GM21367 (cell line): ENCODE measurements at regions not wholly inside any gene's neighbourhood (a gene's known extent, or its start where the extent isn't known, plus 50 kb on each side); places are given as distances from the start of the nearest gene placed in this dataset.
"Not testable (repeated sequence)": the region's sequence is repeated elsewhere in the genome, so short reads cannot be mapped to it uniquely, and the experiment has no call there.

Source experiments
- ATAC-seq: cut with Tn5 transposase; IDR thresholded peaks from one replicate; pipeline ENCODE4 v1.9.1; 2021; ENCODE audit not compliant: unreplicated experiment

- no peak for ATAC-seq
Observed at GRCh38 chr9:115764645-115765044, 388.9 kb upstream of the PAPPA start.

DNA sequence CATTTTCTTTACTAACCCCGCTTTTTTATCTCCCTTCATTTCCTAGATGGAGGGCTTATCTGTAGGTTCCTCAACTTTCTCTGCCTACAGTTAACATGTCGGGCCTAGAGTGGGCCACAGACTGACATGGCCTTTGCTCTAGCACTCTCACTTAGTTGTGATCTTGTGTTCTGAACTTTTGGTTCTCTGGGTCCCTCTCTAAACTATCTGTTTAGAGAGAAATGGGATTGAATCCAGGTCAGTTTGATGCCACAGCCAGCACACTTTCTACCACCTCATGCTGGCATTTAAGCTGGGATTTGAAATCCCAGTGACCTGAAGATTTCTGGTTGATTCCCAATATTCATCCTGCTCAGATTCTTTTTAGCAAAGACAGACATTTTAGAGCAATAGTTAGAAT lies 388.5 kb upstream of the PAPPA start:
- no peak for ATAC-seq

DNA sequence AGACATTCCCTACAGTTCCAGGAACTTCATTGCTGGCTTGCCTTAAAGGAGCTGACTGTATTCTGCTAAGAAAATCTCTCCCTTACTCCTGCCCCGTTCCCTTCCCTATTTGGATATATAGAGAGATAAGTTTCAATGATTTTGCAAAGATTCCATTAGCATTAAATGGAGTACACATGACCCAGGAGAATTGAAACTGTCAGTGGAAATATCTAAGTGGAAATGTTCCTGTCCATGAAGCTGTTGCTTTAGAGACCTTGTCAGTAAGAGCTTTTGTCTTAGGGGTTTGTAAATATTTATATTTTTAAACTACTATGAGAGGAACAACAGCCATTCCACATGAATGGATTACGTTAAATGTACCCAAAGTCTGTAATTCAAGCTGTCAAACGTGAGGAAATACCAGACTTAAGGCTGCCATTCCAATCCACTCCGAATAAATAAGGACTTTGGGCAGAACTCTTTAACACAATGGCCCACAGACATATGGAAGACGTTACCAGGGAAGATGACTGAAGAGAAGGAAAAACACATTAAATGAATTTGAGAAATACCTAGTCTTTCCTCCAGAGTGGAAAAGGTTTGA lies 387.1 kb upstream of the PAPPA start:
- ATAC-seq = no peak

DNA sequence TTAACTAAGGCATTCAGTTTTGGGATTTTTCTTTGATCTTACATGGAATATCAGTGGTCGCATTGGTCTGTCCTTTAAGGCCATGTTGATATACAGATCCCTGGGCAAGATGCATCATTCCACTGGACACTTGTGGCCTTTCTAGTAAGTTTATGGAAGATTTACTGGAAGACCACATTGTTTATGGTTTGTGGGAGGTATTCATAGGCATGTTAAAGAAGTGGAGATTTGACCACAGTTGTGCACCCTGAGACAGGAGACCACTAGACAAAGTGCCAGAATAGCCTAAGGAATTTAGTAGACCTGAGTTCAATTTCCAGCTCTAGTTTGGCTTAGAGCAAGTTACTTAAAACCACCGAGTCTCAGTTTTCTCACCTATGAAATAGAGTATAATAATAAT lies 383.1 kb upstream of the PAPPA start:
- no peak for ATAC-seq

DNA sequence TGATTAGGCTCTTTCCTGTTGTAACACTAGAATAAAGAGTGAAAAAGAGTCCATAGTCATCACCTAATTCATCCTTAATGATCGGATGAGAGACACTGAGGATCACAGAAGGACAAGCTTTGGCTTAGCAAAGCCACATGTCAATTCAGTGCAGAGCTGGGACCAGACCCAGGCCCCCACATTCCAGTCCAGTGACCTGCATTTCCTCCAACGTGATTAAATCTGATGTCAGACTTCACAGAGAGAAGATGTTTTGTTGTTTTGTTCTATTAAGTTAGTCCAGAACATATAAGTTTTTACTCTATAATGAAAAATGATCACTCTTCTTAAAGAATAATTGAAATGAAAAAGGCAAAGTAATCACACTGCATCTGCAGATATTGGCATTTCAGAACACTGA lies 377.9 kb upstream of the PAPPA start:
- ATAC-seq = no peak

GRCh38 chr9:115777610-115778009 lies 376.0 kb upstream of the PAPPA start:
- no peak for ATAC-seq

GRCh38 chr9:115781070-115781736 lies 372.4 kb upstream of the PAPPA start:
- ATAC-seq = no peak

- ATAC-seq = no peak
Observed at GRCh38 chr9:115786321-115786720, 367.3 kb upstream of the PAPPA start.

- ATAC-seq = no peak
Observed at GRCh38 chr9:115790520-115790919, 363.1 kb upstream of the PAPPA start.

- no peak for ATAC-seq
Observed at GRCh38 chr9:115794921-115795475, 358.6 kb upstream of the PAPPA start.

GRCh38 chr9:115799734-115800133 lies 353.9 kb upstream of the PAPPA start:
- ATAC-seq = no peak

DNA sequence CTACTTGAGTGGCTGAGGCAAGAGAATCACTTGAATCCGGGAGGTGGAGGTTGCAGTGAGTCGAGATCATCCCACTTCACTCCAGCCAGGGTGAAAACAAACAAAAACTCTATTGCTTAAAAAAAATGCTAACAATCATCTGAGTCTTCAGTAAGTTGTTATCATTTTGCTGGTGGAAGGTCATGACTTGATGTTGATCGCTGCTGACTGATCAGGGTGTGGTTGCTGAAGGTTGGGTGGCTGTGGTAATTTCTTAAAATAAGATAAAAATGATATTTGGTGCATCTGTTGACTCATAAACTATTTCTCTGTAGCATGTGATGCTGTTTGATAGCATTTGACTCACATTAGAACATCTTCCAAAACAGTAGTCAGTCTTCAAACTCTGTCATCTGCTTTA lies 349.4 kb upstream of the PAPPA start:
- ATAC-seq = no peak

DNA sequence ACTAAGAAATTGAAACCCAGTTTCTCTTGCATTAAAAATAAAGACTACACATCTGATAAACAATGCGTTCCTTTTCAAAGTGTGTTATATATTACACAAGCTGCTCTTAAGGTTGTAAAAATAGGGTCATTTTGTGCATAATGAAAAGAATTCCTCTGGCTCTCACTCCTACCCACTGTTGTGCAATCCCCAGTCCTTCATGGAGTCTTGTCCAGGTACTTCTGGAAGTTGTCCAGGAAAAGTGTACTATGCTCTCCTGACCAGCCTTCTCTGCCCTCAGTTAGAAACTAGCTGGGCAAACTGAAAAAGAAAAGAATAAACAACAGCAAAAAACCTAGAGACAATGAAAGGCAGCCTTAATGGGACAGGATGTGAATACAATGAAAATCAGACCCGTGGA lies 345.5 kb upstream of the PAPPA start:
- ATAC-seq = no peak

GRCh38 chr9:115808695-115809094 lies 344.9 kb upstream of the PAPPA start:
- ATAC-seq = no peak

DNA sequence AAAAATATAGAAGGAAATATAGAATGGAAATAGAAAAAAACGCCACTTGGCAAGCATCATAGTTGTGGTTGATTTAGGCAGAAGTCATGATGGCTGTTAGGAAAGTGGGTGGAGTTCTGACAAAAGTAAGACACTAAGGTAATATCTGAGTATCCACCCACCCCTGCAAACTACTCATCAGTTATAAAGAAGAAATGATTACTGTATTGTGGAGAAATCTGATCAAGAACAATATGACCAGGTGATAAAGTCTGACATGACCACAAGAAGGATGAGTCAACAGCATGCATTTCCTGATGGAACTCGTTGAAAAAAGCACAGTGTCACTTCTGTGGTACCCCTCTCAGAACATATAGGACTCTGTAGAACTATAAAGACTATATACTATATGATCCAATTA lies 343.4 kb upstream of the PAPPA start:
- ATAC-seq = no peak

DNA sequence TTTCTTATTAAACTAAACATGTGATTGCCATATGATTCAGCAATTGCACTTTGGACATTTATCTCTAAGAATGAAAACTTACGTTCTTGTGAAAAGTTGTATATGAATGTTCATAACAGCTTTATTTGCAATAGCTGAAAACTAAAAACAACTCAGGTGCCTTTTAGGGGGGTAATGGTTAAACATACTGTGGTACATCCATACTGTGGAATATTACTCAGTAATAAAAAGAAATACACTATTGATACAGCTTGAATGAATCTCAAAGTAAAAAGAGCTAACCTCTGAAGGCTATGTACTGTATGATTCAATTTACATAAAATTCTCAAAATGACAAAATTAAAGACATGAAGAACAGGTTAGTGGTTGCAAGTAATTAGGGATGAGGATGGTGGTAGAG lies 339.5 kb upstream of the PAPPA start:
- ATAC-seq = no peak

DNA sequence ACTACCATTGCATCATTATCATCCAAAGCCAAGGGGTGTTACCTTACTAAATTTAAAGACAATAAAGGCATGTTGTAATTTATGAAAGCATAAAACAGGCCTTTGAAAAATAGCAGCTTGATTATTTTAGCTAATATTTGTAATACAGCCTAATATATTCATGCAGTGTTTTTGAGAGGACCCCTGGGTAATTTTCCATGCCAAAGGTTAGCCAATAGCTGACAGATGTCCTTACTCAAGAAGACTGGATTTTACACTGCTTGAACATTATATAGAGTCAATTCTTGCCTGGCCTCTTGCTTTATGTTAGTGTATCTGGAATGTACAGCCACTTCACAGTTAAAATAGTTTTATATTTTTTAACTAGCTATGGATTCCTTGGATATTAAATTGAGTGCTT lies 337.8 kb upstream of the PAPPA start:
- ATAC-seq = no peak

DNA sequence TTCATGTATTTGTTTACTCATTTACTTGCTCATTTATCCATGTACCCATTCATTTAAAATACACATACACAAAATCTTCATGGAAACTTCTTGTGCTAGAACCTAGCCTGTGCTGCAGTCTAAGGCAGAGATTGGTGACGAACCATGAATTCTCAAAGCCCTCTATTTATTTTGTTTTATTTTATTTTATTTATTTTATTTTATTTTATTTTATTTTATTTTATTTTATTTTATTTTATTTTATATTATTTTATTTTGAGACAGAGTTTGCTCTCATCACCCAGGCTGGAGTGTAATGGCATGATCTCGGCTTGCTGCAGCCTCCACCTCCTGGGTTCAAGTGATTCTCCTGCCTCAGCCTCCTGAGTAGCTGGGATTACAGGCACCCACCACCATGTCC lies 334.9 kb upstream of the PAPPA start:
- not testable (repeated sequence) for ATAC-seq

DNA sequence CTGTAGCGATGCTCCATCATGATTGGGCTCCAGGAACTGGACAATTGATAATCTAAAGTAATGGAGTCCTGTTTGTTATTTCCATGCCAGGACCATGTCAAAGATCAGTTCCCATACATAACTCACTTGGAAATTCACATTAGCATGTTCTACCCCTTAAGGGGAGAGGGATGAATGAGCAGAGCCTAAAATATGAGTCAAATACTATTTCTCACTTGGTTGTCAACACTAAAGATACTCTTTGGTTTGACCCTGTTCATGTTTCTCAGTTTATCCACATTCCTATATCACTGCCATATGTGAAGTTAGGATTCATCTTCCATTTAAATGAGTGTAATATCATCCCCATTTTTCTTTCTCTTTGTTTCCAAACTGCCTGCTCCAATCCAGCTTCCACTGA lies 321.6 kb upstream of the PAPPA start:
- no peak for ATAC-seq

GRCh38 chr9:115837618-115838017 lies 316.0 kb upstream of the PAPPA start:
- ATAC-seq = no peak

GRCh38 chr9:115838417-115838816 lies 315.2 kb upstream of the PAPPA start:
- ATAC-seq = no peak

- ATAC-seq = not testable (repeated sequence)
Observed at GRCh38 chr9:115844433-115844832, 309.2 kb upstream of the PAPPA start.
